ENCODE measurements at regions not wholly inside any gene's neighbourhood (a gene's known extent, or its start where the extent isn't known, plus 50 kb on each side); places are given as distances from the start of the nearest gene placed in this dataset.
"Not testable (repeated sequence)": the region's sequence is repeated elsewhere in the genome, so short reads cannot be mapped to it uniquely, and the experiment has no call there.

GRCh38 chr5:27130587-27130986, 92.2 kb upstream of the CDH9 start:
- no peak for DNase-seq (ENCODE audit: low read depth)

- no peak for DNase-seq (ENCODE audit: low read depth)
Measured at GRCh38 chr5:27129926-27130325, 91.5 kb upstream of the CDH9 start.

GRCh38 chr5:27125856-27126255, 87.5 kb upstream of the CDH9 start:
- no peak for DNase-seq (ENCODE audit: low read depth)

- peak; percentile 1 for DNase-seq (ENCODE audit: low read depth)
Measured at GRCh38 chr5:27124590-27124989, 86.2 kb upstream of the CDH9 start.

GRCh38 chr5:27119736-27120321, 81.4 kb upstream of the CDH9 start:
- not testable (repeated sequence) for DNase-seq (ENCODE audit: low read depth)

GRCh38 chr5:27103486-27103885, 65.1 kb upstream of the CDH9 start:
- no peak for DNase-seq (ENCODE audit: low read depth)

- DNase-seq (ENCODE audit: low read depth): not testable (repeated sequence)
Measured at GRCh38 chr5:27095761-27096160, 57.4 kb upstream of the CDH9 start.

GRCh38 chr5:27093279-27093678, 54.9 kb upstream of the CDH9 start:
- DNase-seq (ENCODE audit: low read depth): no peak

GRCh38 chr5:27091858-27092257, 53.5 kb upstream of the CDH9 start:
- no peak for DNase-seq (ENCODE audit: low read depth)

GRCh38 chr5:27088822-27089221, 50.4 kb upstream of the CDH9 start:
- not testable (repeated sequence) for DNase-seq (ENCODE audit: low read depth)

Measured in EH (cell line).